IMR-90 (cell line): ENCODE measurements at regions not wholly inside any gene's neighbourhood (a gene's known extent, or its start where the extent isn't known, plus 50 kb on each side); places are given as distances from the start of the nearest gene placed in this dataset.

Source experiments
- ATAC-seq: fragments of 200-7000 bp; cut with Tn5 transposase; 2 replicates; pipeline ENCODE4 v1.9.1; 2020; ENCODE audit warnings: low read depth, mild to moderate bottlenecking, moderate library complexity
- BruUV-seq: library from RNA; stranded (reverse); fragments of 400-500 nt; replicated peaks from 2 replicates; lab custom pipeline; 2021; lab: Mats Ljungman, UMichigan
- CTCF ChIA-PET: fragments of 300-600 bp; formaldehyde crosslinking; extraction: SDS; loops from one replicate; lab custom pipeline; 2021; ENCODE audit warnings: antibody characterized with exemption; lab: Yijun Ruan, JAX
- POLR2A ChIA-PET: fragments of 300-600 bp; sonication (Branson Sonifier 250); formaldehyde crosslinking; loops from one replicate; lab custom pipeline; 2022; ENCODE audit warnings: antibody characterized with exemption; ENCODE audit not compliant: unreplicated experiment; lab: Charles Lee
- DNase-seq: peaks from one replicate; pipeline ENCODE4 v3.0.0; 2013
- H2AFZ ChIP-seq: replicated peaks from 2 replicates; pipeline ENCODE3; 2013; ENCODE audit warnings: low read length, mild to moderate bottlenecking; ENCODE audit not compliant: poor library complexity
- H2AK5ac ChIP-seq: 2 replicates; pipeline ENCODE4 v1.6.1; 2013; ENCODE audit warnings: low read depth, low read length, inconsistent platforms
- H2AK9ac ChIP-seq: replicated peaks from 2 replicates; pipeline ENCODE3; 2013; ENCODE audit warnings: mild to moderate bottlenecking, low read depth, low read length, moderate library complexity; ENCODE audit not compliant: poor library complexity
- H2BK120ac ChIP-seq: 2 replicates; pipeline ENCODE4 v1.6.1; 2013; ENCODE audit warnings: low read depth, low read length, inconsistent platforms
- H2BK15ac ChIP-seq: 3 replicates; pipeline ENCODE4 v1.6.1; 2013; ENCODE audit warnings: low read depth, low read length, inconsistent platforms
- H2BK20ac ChIP-seq: 2 replicates; pipeline ENCODE4 v1.6.1; 2013; ENCODE audit warnings: low read depth, mild to moderate bottlenecking, inconsistent platforms, low read length, moderate library complexity
- H2BK5ac ChIP-seq: 2 replicates; pipeline ENCODE4 v1.6.1; 2013; ENCODE audit warnings: mild to moderate bottlenecking, low read depth, low read length, inconsistent platforms; ENCODE audit not compliant: poor library complexity, severe bottlenecking
- H3K14ac ChIP-seq: replicated peaks from 2 replicates; pipeline ENCODE4 v1.6.1; 2013; ENCODE audit warnings: low read depth, low read length, inconsistent platforms
- H3K18ac ChIP-seq: 2 replicates; pipeline ENCODE4 v1.6.1; 2013; ENCODE audit warnings: low read depth, low read length, control low read depth
- H3K23ac ChIP-seq: 2 replicates; pipeline ENCODE4 v1.6.1; 2013; ENCODE audit warnings: low read depth, low read length, inconsistent platforms
- H3K27ac ChIP-seq: 2 replicates; pipeline ENCODE4 v1.5.1; 2013; ENCODE audit warnings: mild to moderate bottlenecking, control low read depth, low read length; ENCODE audit not compliant: insufficient read depth
- H3K27me3 ChIP-seq: 2 replicates; pipeline ENCODE4 v1.6.1; 2013; ENCODE audit warnings: low read length; ENCODE audit not compliant: control insufficient read depth, insufficient read depth
- H3K36me3 ChIP-seq: 2 replicates; pipeline ENCODE4 v1.6.1; 2013; ENCODE audit warnings: low read length, mixed read lengths; ENCODE audit not compliant: control insufficient read depth, insufficient read depth
- H3K4ac ChIP-seq: 2 replicates; pipeline ENCODE4 v1.6.1; 2013; ENCODE audit warnings: low read depth, low read length, inconsistent platforms
- H3K4me1 ChIP-seq: 2 replicates; pipeline ENCODE4 v1.6.1; 2013; ENCODE audit warnings: low read length, mixed read lengths; ENCODE audit not compliant: control insufficient read depth, insufficient read depth
- H3K4me2 ChIP-seq: 2 replicates; pipeline ENCODE4 v1.6.1; 2013; ENCODE audit warnings: low read depth, mild to moderate bottlenecking, control low read depth, low read length, moderate library complexity
- H3K4me3 ChIP-seq: 2 replicates; pipeline ENCODE4 v1.5.1; 2013; ENCODE audit warnings: low read depth, mild to moderate bottlenecking, control low read depth, low read length, moderate library complexity; ENCODE audit not compliant: insufficient read depth
- H3K56ac ChIP-seq: 2 replicates; pipeline ENCODE4 v1.6.1; 2013; ENCODE audit warnings: low read length, inconsistent platforms; ENCODE audit not compliant: insufficient read depth; ENCODE audit errors: extremely low read depth
- H3K79me1 ChIP-seq, 2 experiments: 2 replicates each; pipeline ENCODE4 v1.6.1; 2013; ENCODE audit warnings: low read length in 2 of 2, inconsistent platforms in 1 of 2, low read depth in 1 of 2
- H3K9ac ChIP-seq: 2 replicates; pipeline ENCODE4 v1.6.1; 2013; ENCODE audit warnings: low read depth, low read length, control low read depth
- H3K9me1 ChIP-seq: 2 replicates; pipeline ENCODE4 v1.6.1; 2013; ENCODE audit warnings: low read length, inconsistent platforms; ENCODE audit not compliant: insufficient read depth
- H3K9me3 ChIP-seq: 2 replicates; pipeline ENCODE4 v1.6.1; 2013; ENCODE audit warnings: low read length; ENCODE audit not compliant: control insufficient read depth, insufficient read depth
- H4K20me1 ChIP-seq: 2 replicates; pipeline ENCODE4 v1.6.1; 2013; ENCODE audit warnings: low read length, inconsistent platforms; ENCODE audit not compliant: insufficient read depth
- H4K5ac ChIP-seq: 2 replicates; pipeline ENCODE4 v1.6.1; 2013; ENCODE audit warnings: mild to moderate bottlenecking, low read depth, low read length, control low read depth
- H4K8ac ChIP-seq, 2 experiments: 2 replicates each; pipeline ENCODE4 v1.6.1; 2013; ENCODE audit warnings: low read depth in 2 of 2, low read length in 2 of 2, control low read depth in 1 of 2, inconsistent platforms in 1 of 2
- H4K91ac ChIP-seq: 2 replicates; pipeline ENCODE4 v1.6.1; 2013; ENCODE audit warnings: low read depth, low read length, inconsistent platforms; ENCODE audit not compliant: insufficient read depth
- CTCF ChIP-seq: conservative IDR thresholded peaks from 2 replicates; pipeline ENCODE4 v1.5.1; 2012; ENCODE audit warnings: mild to moderate bottlenecking, low read depth, low read length, improper control_type of control experiment
- NFE2L2 ChIP-seq: fragments of 150-350 bp; IDR thresholded peaks from 2 replicates; pipeline ENCODE4 v1.6.1; 2016; ENCODE audit warnings: low read depth, mild to moderate bottlenecking, low read length
- WGBS, 2 experiments: methylation state at CpG; one replicate each; pipeline versions ENCODE4 v1.1.5 to v1.1.7; 2013; ENCODE audit warnings: missing lambda C conversion rate in 2 of 2; ENCODE audit not compliant: insufficient read length in 1 of 2; ENCODE audit errors: extremely low coverage in 2 of 2; 5-methylcytosine and 5-hydroxymethylcytosine counted together
- dilution Hi-C: fragments of 300-500 bp; cut with HindIII; formaldehyde crosslinking; loops from one replicate; pipeline ENCODE4 v1.14.3; 2018; ENCODE audit warnings: low sequenced_read_pairs; ENCODE audit not compliant: unreplicated experiment
- in situ Hi-C: fragments of 300-500 bp; cut with MboI; formaldehyde crosslinking; loops from 3 replicates; pipeline ENCODE4 v1.14.3; 2019; ENCODE audit warnings: low sequenced_read_pairs, inconsistent platforms, mixed read lengths
- intact Hi-C: fragments of 100-400 bp; cut with micrococcal nuclease; formaldehyde crosslinking; loops from 2 replicates; pipeline ENCODE4 v1.10.0; 2022

GRCh38 chr2:143909577-143910353 is 610.2 kb downstream of the ZEB2 start:
- no peaks in the 10 kb centered on the region for H3K9me1 ChIP-seq
- no peak overlapping the region for H3K23ac ChIP-seq
- dilution Hi-C loops = no loop called here
- TF ChIP-seq CTCF (no peak), NFE2L2 (no peak)
- no peak overlapping the region for H3K14ac ChIP-seq
- H4K5ac ChIP-seq = no peak overlapping the region
- no peaks in the 10 kb centered on the region for H3K79me1 ChIP-seq
- H3K4me2 ChIP-seq = no peak overlapping the region
- no peak overlapping the region for H3K18ac ChIP-seq
- H4K8ac ChIP-seq = no peak overlapping the region
- H2BK20ac ChIP-seq = no peak overlapping the region
- H2AFZ ChIP-seq = no peak overlapping the region
- BruUV-seq = no TSS peak
- no peak overlapping the region for H2AK9ac ChIP-seq
- no peaks in the 10 kb centered on the region; the same call in 1 of the 2 replicates for H3K4me1 ChIP-seq
- H3K9me3 ChIP-seq = no peaks in the 10 kb centered on the region
- H2BK5ac ChIP-seq = no peak overlapping the region
- POLR2A ChIA-PET = no interaction called here
- no peak overlapping the region for H3K56ac ChIP-seq
- ATAC-seq = peak; percentile 62; the same call in 1 of the 2 replicates
- no peaks in the 10 kb centered on the region for H3K27me3 ChIP-seq
- peak; percentile 21 for DNase-seq
- H3K36me3 ChIP-seq = no peaks in the 10 kb centered on the region
- no peak overlapping the region; the same call in 1 of the 2 replicates for H2BK120ac ChIP-seq
- in situ Hi-C loops = no loop called here
- intact Hi-C loops = no loop called here
- H2BK15ac ChIP-seq = no peak overlapping the region
- H3K4me3 ChIP-seq = no peak overlapping the region
- no peak overlapping the region for H3K27ac ChIP-seq
- no peak overlapping the region for H2AK5ac ChIP-seq
- WGBS, 2 experiments = 56% methylated on average over 2 of the region's 13 CpGs; no CpG with 5 or more reads in 1 of the 2 experiments
- H4K91ac ChIP-seq = no peak overlapping the region
- no peak overlapping the region for H3K4ac ChIP-seq
- H4K20me1 ChIP-seq = no peaks in the 10 kb centered on the region
- CTCF ChIA-PET = interaction anchor here (0.7 to 1.1 kb wide), 2 partner anchors 114 to 223 kb away, joined by 3 read pairs; no protein-coding TSS in a partner anchor
- no peak overlapping the region for H3K9ac ChIP-seq
